GM19328 (cell line): ENCODE measurements at regions not wholly inside any gene's neighbourhood (a gene's known extent, or its start where the extent isn't known, plus 50 kb on each side); places are given as distances from the start of the nearest gene placed in this dataset.
"Not testable (repeated sequence)": the region's sequence is repeated elsewhere in the genome, so short reads cannot be mapped to it uniquely, and the experiment has no call there.

Experiments used
- ATAC-seq: cut with Tn5 transposase; IDR thresholded peaks from one replicate; pipeline ENCODE4 v1.9.1; 2021; ENCODE audit warnings: mild to moderate bottlenecking, moderate library complexity; ENCODE audit not compliant: unreplicated experiment

- ATAC-seq, result no peak
These were observed 89.1 kb upstream of the IGFBP7 start for GRCh38 chr4:57199267-57199666.

- ATAC-seq, result no peak
These were observed 85.4 kb upstream of the IGFBP7 start for GRCh38 chr4:57195622-57196021.

- ATAC-seq, result no peak
These were observed 84.0 kb upstream of the IGFBP7 start for GRCh38 chr4:57194068-57194611.

- ATAC-seq, result no peak
These were observed 83.1 kb upstream of the IGFBP7 start for GRCh38 chr4:57193209-57193810.

- no peak for ATAC-seq
These were observed 81.4 kb upstream of the IGFBP7 start for GRCh38 chr4:57191523-57192034.

- ATAC-seq, result no peak
These were observed 80.7 kb upstream of the IGFBP7 start for GRCh38 chr4:57190601-57191481.

GRCh38 chr4:57187246-57187645 is 77.1 kb upstream of the IGFBP7 start:
- ATAC-seq, result no peak

GRCh38 chr4:57184378-57185029 is 74.3 kb upstream of the IGFBP7 start:
- ATAC-seq, result no peak

GRCh38 chr4:57182132-57182874 is 72.1 kb upstream of the IGFBP7 start:
- ATAC-seq, result no peak

GRCh38 chr4:57173136-57173535 is 63.0 kb upstream of the IGFBP7 start:
- ATAC-seq, result not testable (repeated sequence)

GRCh38 chr4:57172065-57172464 is 61.9 kb upstream of the IGFBP7 start:
- ATAC-seq, result no peak

- no peak for ATAC-seq
These were observed 58.8 kb upstream of the IGFBP7 start for GRCh38 chr4:57168982-57169381.

- peak; percentile 97 for ATAC-seq
These were observed 53.6 kb upstream of the IGFBP7 start for GRCh38 chr4:57163530-57164459.

- no peak for ATAC-seq
These were observed 52.4 kb upstream of the IGFBP7 start for GRCh38 chr4:57162499-57163019.
